ENCODE measurements at regions not wholly inside any gene's neighbourhood (a gene's known extent, or its start where the extent isn't known, plus 50 kb on each side); places are given as distances from the start of the nearest gene placed in this dataset.

DNA sequence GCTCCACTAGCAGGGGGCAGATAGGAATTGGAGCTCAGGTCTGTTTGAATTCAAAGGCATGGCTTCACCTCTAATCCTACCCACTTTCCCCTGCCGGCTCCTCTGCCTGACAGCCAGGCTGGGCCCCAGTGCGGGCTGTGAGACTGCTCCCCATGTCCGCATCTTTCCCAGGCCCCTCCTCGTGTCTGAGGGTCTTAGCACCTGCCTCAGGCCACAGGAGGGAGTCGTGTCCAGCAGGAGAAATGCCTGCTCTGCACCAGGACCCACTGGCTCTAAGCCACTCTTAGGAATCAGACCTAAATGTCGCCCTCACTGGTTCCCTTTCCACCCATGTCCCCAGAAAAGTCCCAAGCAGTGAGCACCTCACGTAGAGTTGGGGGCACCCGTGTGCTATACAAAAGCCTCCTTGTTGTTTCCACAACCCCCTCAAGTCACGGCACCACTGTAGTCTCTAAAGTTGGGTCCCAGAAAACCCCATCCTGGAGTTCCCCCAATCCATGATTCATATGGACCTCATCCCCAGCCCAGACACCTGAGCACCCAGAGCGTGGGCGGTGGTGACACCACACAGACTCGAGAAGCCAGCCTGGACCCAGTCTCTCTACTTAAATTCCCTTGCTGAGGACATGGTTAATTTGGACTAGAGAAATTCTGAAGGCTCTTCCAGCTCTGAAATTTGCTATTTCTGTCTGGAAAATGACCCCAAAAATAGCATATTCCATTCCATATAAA, 466.4 kb upstream of the ZMIZ1 start:
- no peaks in the 10 kb centered on the region for H3K79me2 ChIP-seq (ENCODE audit: control insufficient read depth, insufficient read depth, low read length)
- H3K4me1 ChIP-seq (ENCODE audit: control insufficient read depth, extremely low read depth, insufficient read depth, low read length), result no peaks in the 10 kb centered on the region
- H3K9me3 ChIP-seq (ENCODE audit: control insufficient read depth, insufficient read depth, low read depth, low read length), result no peaks in the 10 kb centered on the region
- no peak overlapping the region for H2AFZ ChIP-seq (ENCODE audit: low read length)
- H3K4me2 ChIP-seq (ENCODE audit: extremely low read depth, insufficient read depth, low read length), result no peak overlapping the region
- no peak overlapping the region for H3K4me3 ChIP-seq (replicated peaks in 1 of 4; ENCODE audit: control extremely low read depth in 1 of 4, insufficient read depth in 1 of 4, low read depth in 3 of 4, low read length in 4 of 4)
- H4K20me1 ChIP-seq (ENCODE audit: control insufficient read depth, extremely low read depth, insufficient read depth, low read length), result no peaks in the 10 kb centered on the region
- H3K27ac ChIP-seq (ENCODE audit: insufficient read depth, low read length), result no peak overlapping the region
- no peak overlapping the region for H3K9ac ChIP-seq (ENCODE audit: insufficient read depth, low read length)
- H3K27me3 ChIP-seq (ENCODE audit: control insufficient read depth, insufficient read depth, low read length), result peaks cover 12% of the 10 kb centered on the region
- H3K36me3 ChIP-seq (ENCODE audit: control insufficient read depth, insufficient read depth, low read length), result no peaks in the 10 kb centered on the region
- DNase-seq (ENCODE audit: low read depth in 2 of 2), result peak in 1 of 2 donors; percentile 29
- TF ChIP-seq, protein P1, sequence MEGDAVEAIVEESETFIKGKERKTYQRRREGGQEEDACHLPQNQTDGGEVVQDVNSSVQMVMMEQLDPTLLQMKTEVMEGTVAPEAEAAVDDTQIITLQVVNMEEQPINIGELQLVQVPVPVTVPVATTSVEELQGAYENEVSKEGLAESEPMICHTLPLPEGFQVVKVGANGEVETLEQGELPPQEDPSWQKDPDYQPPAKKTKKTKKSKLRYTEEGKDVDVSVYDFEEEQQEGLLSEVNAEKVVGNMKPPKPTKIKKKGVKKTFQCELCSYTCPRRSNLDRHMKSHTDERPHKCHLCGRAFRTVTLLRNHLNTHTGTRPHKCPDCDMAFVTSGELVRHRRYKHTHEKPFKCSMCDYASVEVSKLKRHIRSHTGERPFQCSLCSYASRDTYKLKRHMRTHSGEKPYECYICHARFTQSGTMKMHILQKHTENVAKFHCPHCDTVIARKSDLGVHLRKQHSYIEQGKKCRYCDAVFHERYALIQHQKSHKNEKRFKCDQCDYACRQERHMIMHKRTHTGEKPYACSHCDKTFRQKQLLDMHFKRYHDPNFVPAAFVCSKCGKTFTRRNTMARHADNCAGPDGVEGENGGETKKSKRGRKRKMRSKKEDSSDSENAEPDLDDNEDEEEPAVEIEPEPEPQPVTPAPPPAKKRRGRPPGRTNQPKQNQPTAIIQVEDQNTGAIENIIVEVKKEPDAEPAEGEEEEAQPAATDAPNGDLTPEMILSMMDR (conservative IDR thresholded peaks at IDR 0.05 in 1 of 2, IDR thresholded peaks at IDR 0.05 in 1 of 2; ENCODE audit: low read depth in 1 of 2, low read length in 2 of 2), result no peak
- TF ChIP-seq EZH2 (IDR thresholded peaks at IDR 0.05; ENCODE audit: low read length, missing control alignments), result no peak

DNA sequence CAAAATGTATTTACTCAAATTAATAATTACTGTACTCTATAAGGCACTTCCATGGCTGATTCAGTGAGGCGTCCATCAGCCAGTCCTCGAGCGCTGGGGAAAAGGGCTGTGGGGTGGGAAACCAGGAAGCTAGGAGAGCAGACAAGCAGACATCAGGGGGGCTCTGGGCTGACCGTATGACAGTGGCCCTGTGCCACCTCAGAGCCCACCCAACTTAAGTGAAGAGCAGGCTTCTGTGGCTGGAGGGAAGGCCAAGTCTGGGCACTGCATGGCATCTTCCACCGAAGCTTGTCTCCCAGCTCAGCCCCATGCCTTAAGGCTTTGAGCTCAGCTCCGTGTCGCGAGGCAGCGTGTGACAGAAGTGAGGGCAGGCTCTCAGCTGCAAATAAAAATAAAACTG, 464.5 kb upstream of the ZMIZ1 start:
- no peak for TF ChIP-seq EZH2 (IDR thresholded peaks at IDR 0.05; ENCODE audit: low read length, missing control alignments)
- TF ChIP-seq, protein P1 (conservative IDR thresholded peaks at IDR 0.05 in 1 of 2, IDR thresholded peaks at IDR 0.05 in 1 of 2; ENCODE audit: low read depth in 1 of 2, low read length in 2 of 2), result no peak
- H3K4me3 ChIP-seq (replicated peaks in 1 of 4; ENCODE audit: control extremely low read depth in 1 of 4, insufficient read depth in 1 of 4, low read depth in 3 of 4, low read length in 4 of 4), result no peak overlapping the region
- H2AFZ ChIP-seq (ENCODE audit: low read length), result no peak overlapping the region
- H3K9ac ChIP-seq (ENCODE audit: insufficient read depth, low read length), result no peak overlapping the region
- H3K79me2 ChIP-seq (ENCODE audit: control insufficient read depth, insufficient read depth, low read length), result no peaks in the 10 kb centered on the region
- H3K4me1 ChIP-seq (ENCODE audit: control insufficient read depth, extremely low read depth, insufficient read depth, low read length), result no peaks in the 10 kb centered on the region
- no peaks in the 10 kb centered on the region for H3K36me3 ChIP-seq (ENCODE audit: control insufficient read depth, insufficient read depth, low read length)
- no peak overlapping the region for H3K4me2 ChIP-seq (ENCODE audit: extremely low read depth, insufficient read depth, low read length)
- no peak overlapping the region for H3K27ac ChIP-seq (ENCODE audit: insufficient read depth, low read length)
- peaks cover 2% of the 10 kb centered on the region for H3K27me3 ChIP-seq (ENCODE audit: control insufficient read depth, insufficient read depth, low read length)
- H4K20me1 ChIP-seq (ENCODE audit: control insufficient read depth, extremely low read depth, insufficient read depth, low read length), result no peaks in the 10 kb centered on the region
- no peak for DNase-seq (ENCODE audit: low read depth in 2 of 2)
- no peaks in the 10 kb centered on the region for H3K9me3 ChIP-seq (ENCODE audit: control insufficient read depth, insufficient read depth, low read depth, low read length)

DNA sequence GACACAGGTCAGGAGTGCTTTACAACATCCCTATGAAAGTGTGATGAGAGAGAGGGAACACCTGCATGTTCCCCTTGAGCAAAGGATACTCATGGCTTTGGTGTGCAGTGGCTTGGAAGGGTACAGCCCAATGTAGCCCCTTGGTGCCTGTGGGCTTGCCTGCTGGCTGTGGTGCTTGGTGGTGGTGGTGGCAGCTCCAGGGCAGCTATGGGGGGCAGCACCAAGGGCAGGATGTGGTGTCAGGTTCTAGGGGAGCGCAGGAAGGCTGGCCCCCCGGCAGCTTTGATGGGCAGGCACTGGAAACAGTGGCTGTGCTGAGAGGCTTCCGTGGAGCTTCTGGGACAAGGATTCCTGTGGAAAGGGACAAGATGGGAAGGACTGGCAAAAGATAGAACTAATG, 464.0 kb upstream of the ZMIZ1 start:
- Histone ChIP-seq H3K4me3 (replicated peaks in 1 of 4; ENCODE audit: control extremely low read depth in 1 of 4, insufficient read depth in 1 of 4, low read depth in 3 of 4, low read length in 4 of 4) (no peak overlapping the region), H3K9ac (ENCODE audit: insufficient read depth, low read length) (no peak overlapping the region), H3K79me2 (ENCODE audit: control insufficient read depth, insufficient read depth, low read length) (no peaks in the 10 kb centered on the region), H3K4me1 (ENCODE audit: control insufficient read depth, extremely low read depth, insufficient read depth, low read length) (no peaks in the 10 kb centered on the region), H3K27me3 (ENCODE audit: control insufficient read depth, insufficient read depth, low read length) (peaks cover 2% of the 10 kb centered on the region), H3K27ac (ENCODE audit: insufficient read depth, low read length) (no peak overlapping the region), H3K9me3 (ENCODE audit: control insufficient read depth, insufficient read depth, low read depth, low read length) (no peaks in the 10 kb centered on the region), H3K36me3 (ENCODE audit: control insufficient read depth, insufficient read depth, low read length) (no peaks in the 10 kb centered on the region), H2AFZ (ENCODE audit: low read length) (no peak overlapping the region), H4K20me1 (ENCODE audit: control insufficient read depth, extremely low read depth, insufficient read depth, low read length) (no peaks in the 10 kb centered on the region), H3K4me2 (ENCODE audit: extremely low read depth, insufficient read depth, low read length) (no peak overlapping the region)
- TF ChIP-seq EZH2 (IDR thresholded peaks at IDR 0.05; ENCODE audit: low read length, missing control alignments), result no peak
- TF ChIP-seq, protein P1 (conservative IDR thresholded peaks at IDR 0.05 in 1 of 2, IDR thresholded peaks at IDR 0.05 in 1 of 2; ENCODE audit: low read depth in 1 of 2, low read length in 2 of 2), result no peak
- no peak for DNase-seq (ENCODE audit: low read depth in 2 of 2)
